ENCODE measurements at regions not wholly inside any gene's neighbourhood (a gene's known extent, or its start where the extent isn't known, plus 50 kb on each side); places are given as distances from the start of the nearest gene placed in this dataset.
"Not testable (repeated sequence)": the region's sequence is repeated elsewhere in the genome, so short reads cannot be mapped to it uniquely, and the experiment has no call there.

DNA sequence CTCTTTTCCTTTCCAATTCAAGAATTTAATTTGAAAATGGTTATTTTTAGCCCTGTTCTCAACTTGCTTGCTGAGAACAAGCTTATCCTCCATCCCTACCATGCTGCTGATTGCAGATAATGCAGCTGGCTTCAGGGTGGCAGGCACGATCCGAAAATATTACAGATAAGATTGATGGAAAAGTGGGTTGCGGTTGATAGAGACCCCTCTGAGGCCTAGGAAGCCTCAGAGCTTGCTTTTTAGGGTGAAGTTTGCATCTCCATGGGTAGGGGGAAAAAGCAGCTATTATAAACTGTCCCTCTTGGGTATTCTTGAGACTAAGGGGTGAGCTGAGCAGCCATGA is 116.5 kb upstream of the GOT2 start:
- Histone ChIP-seq H3K9me3 (no peaks in the 10 kb centered on the region), H3K27me3 (no peaks in the 10 kb centered on the region), H3K4me1 (no peaks in the 10 kb centered on the region), H3K4me3 (no peak overlapping the region), H3K27ac (no peak overlapping the region), H3K36me3 (replicated peaks in 1 of 2; ENCODE audit: insufficient read depth in 1 of 2, low read depth in 2 of 2) (no peaks in the 10 kb centered on the region)
- WGBS, 2 donors = 58 to 79% methylated on average over 3 of the region's 3 CpGs
- DNase-seq = no peak
- intact Hi-C loops (cut with DNase I) = no loop called here
- TF ChIP-seq, protein P1, sequence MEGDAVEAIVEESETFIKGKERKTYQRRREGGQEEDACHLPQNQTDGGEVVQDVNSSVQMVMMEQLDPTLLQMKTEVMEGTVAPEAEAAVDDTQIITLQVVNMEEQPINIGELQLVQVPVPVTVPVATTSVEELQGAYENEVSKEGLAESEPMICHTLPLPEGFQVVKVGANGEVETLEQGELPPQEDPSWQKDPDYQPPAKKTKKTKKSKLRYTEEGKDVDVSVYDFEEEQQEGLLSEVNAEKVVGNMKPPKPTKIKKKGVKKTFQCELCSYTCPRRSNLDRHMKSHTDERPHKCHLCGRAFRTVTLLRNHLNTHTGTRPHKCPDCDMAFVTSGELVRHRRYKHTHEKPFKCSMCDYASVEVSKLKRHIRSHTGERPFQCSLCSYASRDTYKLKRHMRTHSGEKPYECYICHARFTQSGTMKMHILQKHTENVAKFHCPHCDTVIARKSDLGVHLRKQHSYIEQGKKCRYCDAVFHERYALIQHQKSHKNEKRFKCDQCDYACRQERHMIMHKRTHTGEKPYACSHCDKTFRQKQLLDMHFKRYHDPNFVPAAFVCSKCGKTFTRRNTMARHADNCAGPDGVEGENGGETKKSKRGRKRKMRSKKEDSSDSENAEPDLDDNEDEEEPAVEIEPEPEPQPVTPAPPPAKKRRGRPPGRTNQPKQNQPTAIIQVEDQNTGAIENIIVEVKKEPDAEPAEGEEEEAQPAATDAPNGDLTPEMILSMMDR (IDR thresholded peaks at IDR 0.05) = no peak
- TF ChIP-seq POLR2A (IDR thresholded peaks at IDR 0.05) = no peak
- no peak for ATAC-seq

DNA sequence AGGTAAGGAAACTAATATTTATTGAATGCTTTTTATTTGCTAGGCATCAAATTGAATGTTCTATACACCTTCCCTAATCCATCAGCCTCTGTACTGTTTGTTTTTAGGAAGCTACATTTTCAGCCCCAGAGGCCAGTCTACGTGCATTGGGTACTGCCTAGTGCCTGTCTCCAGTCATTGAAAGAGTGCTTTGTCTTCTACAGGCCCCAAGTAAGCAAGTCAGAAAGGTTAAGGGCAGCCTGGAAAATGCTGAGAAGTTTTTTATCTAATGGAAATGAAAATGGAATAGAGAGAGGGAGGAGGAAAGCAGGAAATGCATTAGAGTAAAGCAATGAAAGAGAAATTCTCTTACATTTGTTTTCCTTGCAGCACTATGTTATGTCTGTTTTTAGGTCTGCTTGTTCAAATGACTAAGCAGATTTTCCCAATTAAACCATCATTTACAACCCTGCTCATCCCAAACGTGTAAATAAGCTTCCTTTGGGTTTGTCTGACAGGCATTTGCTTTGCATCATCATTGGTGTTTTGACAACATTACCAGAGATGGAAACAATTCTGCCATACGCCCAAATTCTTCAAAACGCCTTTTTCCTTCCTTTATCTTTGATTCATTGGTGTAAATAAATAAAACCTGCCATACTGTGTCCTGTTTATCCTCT is 116.0 kb upstream of the GOT2 start:
- WGBS, 2 donors = 32 to 43% methylated on average over 4 of the region's 4 CpGs
- no peak for DNase-seq
- Histone ChIP-seq H3K4me1 (no peaks in the 10 kb centered on the region), H3K36me3 (replicated peaks in 1 of 2; ENCODE audit: insufficient read depth in 1 of 2, low read depth in 2 of 2) (no peaks in the 10 kb centered on the region), H3K4me3 (no peak overlapping the region), H3K27ac (no peak overlapping the region), H3K27me3 (no peaks in the 10 kb centered on the region), H3K9me3 (no peaks in the 10 kb centered on the region)
- ATAC-seq = no peak
- intact Hi-C loops (cut with DNase I) = no loop called here
- TF ChIP-seq, protein P1 (IDR thresholded peaks at IDR 0.05) = no peak
- no peak for TF ChIP-seq POLR2A (IDR thresholded peaks at IDR 0.05)

DNA sequence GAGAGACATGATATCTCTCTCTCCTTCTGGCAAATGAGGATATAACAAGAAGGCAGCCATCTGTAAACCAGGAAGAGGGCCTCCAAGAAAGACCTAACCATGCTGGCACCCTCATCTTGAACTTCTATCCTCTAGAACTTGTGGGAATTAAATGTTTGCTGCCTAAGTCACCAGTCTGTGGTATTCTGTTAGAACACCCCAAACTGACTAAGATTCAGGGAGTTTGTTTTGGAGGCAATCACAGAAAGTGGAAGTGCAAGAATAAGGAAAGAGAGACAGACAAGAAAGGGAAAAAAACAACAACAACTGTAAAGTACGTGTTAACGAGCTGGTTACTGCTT is 114.5 kb upstream of the GOT2 start:
- WGBS, 2 donors = 68 to 84% methylated on average over 2 of the region's 2 CpGs
- H3K36me3 ChIP-seq (replicated peaks in 1 of 2; ENCODE audit: insufficient read depth in 1 of 2, low read depth in 2 of 2) = no peaks in the 10 kb centered on the region
- no peak overlapping the region for H3K27ac ChIP-seq
- ATAC-seq (no peak), DNase-seq (no peak)
- intact Hi-C loops (cut with DNase I) = no loop called here
- no peak overlapping the region for H3K4me3 ChIP-seq
- TF ChIP-seq, protein P1 (IDR thresholded peaks at IDR 0.05) = no peak
- no peak for TF ChIP-seq POLR2A (IDR thresholded peaks at IDR 0.05)
- H3K27me3 ChIP-seq = no peaks in the 10 kb centered on the region
- H3K9me3 ChIP-seq = no peaks in the 10 kb centered on the region
- H3K4me1 ChIP-seq = no peaks in the 10 kb centered on the region

DNA sequence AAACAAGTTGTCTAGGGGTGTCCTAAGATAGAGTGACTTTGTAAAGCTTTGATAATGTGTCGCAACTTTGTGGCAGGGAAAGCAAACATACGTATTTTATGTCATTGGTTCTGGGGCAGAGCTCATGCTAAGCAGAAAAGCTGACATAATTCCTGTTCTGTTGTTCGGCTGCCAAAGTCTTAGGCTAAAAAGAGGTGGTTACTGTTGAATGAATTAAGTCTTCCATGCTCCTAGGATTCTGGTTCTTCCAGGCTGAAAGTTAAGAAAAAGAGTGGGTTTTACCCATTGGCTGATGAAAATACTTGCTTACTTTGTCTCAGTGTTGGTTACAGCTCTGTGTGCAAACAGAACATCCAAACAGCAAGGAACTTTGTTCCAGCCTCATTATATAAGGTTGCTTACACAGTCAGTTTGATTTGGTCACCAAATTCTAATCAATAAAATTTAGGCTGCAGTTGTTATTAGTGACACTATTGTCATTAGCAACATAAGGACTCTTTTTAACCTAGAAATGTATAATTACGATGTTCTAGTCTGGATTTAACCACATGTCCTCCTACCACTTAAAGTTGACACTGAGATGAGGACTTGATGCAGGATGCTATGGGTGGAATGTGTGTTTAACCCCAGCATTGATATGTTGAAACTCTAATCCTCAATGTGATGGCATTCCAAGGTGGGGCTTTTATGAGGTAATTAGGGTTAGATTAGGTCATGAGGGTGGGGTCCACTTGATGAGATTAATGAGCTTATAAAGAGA is 114.0 kb upstream of the GOT2 start:
- ATAC-seq = no peak
- no peaks in the 10 kb centered on the region for H3K9me3 ChIP-seq
- intact Hi-C loops (cut with DNase I) = no loop called here
- DNase-seq = no peak
- WGBS, 2 donors = 28 to 52% methylated on average over 4 of the region's 4 CpGs
- TF ChIP-seq POLR2A (IDR thresholded peaks at IDR 0.05) = no peak
- TF ChIP-seq, protein P1 (IDR thresholded peaks at IDR 0.05) = no peak
- H3K4me3 ChIP-seq = no peak overlapping the region
- no peaks in the 10 kb centered on the region for H3K36me3 ChIP-seq (replicated peaks in 1 of 2; ENCODE audit: insufficient read depth in 1 of 2, low read depth in 2 of 2)
- H3K4me1 ChIP-seq = no peaks in the 10 kb centered on the region
- H3K27me3 ChIP-seq = no peaks in the 10 kb centered on the region
- H3K27ac ChIP-seq = no peak overlapping the region

DNA sequence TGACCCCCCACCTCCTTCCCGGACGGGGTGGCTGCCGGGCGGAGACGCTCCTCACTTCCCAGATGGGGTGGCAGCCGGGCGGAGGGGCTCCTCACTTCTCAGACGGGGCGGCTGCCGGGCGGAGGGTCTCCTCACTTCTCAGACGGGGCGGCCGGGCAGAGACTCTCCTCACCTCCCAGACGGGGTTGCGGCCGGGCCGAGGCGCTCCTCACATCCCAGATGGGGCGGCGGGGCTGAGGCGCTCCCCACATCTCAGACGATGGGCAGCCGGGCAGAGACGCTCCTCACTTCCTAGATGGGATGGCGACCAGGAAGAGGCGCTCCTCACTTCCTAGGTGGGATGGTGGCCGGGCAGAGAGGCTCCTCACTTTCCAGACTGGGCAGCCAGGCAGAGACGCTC is 112.1 kb upstream of the GOT2 start:
- H3K9me3 ChIP-seq; DNase-seq; H3K27ac ChIP-seq; H3K27me3 ChIP-seq; H3K36me3 ChIP-seq (replicated peaks in 1 of 2; ENCODE audit: insufficient read depth in 1 of 2, low read depth in 2 of 2); H3K4me1 ChIP-seq; H3K4me3 ChIP-seq; ATAC-seq; intact Hi-C loops (cut with DNase I): not testable (repeated sequence)
- 85% methylated on average over 20 of the region's 29 CpGs; no CpG with 5 or more reads in 1 of the 2 donors for WGBS, 2 donors
